ENCODE measurements at regions not wholly inside any gene's neighbourhood (a gene's known extent, or its start where the extent isn't known, plus 50 kb on each side); places are given as distances from the start of the nearest gene placed in this dataset.

- DNase-seq = no peak
These were observed 95.1 kb downstream of the INSIG2 start for GRCh38 chr2:118183381-118183780.

DNA sequence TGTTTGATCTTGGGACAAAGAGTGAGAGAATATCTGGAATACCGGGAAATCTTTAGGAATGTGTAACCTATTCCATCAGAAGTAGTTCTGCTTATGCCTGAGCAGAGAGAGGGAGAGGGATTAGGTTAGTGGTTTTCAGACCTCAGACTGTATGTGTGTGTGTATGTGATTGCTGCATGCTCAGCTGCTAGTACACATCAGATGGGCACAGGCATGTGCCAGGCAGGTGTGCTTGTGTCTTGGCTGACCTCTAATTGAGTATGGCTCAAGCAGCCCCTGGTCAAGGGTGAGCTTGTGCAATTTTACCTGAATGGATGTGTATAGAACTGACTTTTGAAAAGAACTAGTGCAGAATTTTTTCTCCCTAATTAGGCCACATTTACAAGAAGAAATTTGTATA lies 91.2 kb downstream of the INSIG2 start:
- Histone ChIP-seq H3K36me3 (replicated peaks) (no peaks in the 10 kb centered on the region), H3K27me3 (replicated peaks) (no peaks in the 10 kb centered on the region), H3K27ac (no peak overlapping the region), H3K4me3 (ENCODE audit: low read depth, low read length) (no peak overlapping the region)
- TF ChIP-seq CTCF (IDR thresholded peaks at IDR 0.05; ENCODE audit: low read depth, low read length, missing control alignments) = no peak
- no peak for DNase-seq
- in situ Hi-C loops (cut with HindIII; ENCODE audit: low pct_ligation_motif_present, low sequenced_read_pairs) = no loop called here

More at GRCh38 chr2:118183381-118183780, 95.1 kb downstream of the INSIG2 start:
- no peak overlapping the region for H3K27ac ChIP-seq
- H3K27me3 ChIP-seq (replicated peaks) = no peaks in the 10 kb centered on the region
- no peaks in the 10 kb centered on the region for H3K36me3 ChIP-seq (replicated peaks)
- no peak overlapping the region for H3K4me3 ChIP-seq (ENCODE audit: low read depth, low read length)
- in situ Hi-C loops (cut with HindIII; ENCODE audit: low pct_ligation_motif_present, low sequenced_read_pairs) = no loop called here
- no peak for TF ChIP-seq CTCF (IDR thresholded peaks at IDR 0.05; ENCODE audit: low read depth, low read length, missing control alignments)

DNA sequence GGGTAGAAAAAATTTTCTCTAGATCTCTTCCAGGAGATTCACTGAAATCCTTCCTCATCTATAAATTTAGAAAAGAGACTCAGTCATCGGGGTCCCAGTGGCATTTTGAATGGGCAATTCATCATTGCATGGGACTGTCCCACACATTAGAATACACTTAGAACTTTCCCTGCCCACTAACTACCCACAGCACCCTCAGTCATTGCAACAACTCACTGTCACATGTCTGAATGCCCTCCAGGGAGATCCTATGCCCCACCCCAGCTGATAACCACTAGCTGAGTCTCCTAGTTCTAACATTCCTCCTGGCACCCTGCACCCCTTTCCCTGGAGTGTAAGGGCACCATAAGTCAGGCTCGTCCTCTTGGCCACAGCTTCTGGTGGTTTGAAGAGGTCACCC lies 89.6 kb downstream of the INSIG2 start:
- H3K27ac ChIP-seq = no peak overlapping the region
- TF ChIP-seq CTCF (IDR thresholded peaks at IDR 0.05; ENCODE audit: low read depth, low read length, missing control alignments) = no peak
- H3K4me3 ChIP-seq (ENCODE audit: low read depth, low read length) = no peak overlapping the region
- DNase-seq = no peak
- in situ Hi-C loops (cut with HindIII; ENCODE audit: low pct_ligation_motif_present, low sequenced_read_pairs) = no loop called here
- H3K27me3 ChIP-seq (replicated peaks) = no peaks in the 10 kb centered on the region
- no peaks in the 10 kb centered on the region for H3K36me3 ChIP-seq (replicated peaks)

- no peak overlapping the region for H3K27ac ChIP-seq
- TF ChIP-seq CTCF (IDR thresholded peaks at IDR 0.05; ENCODE audit: low read depth, low read length, missing control alignments) = no peak
- DNase-seq = no peak
- in situ Hi-C loops (cut with HindIII; ENCODE audit: low pct_ligation_motif_present, low sequenced_read_pairs) = no loop called here
- H3K4me3 ChIP-seq (ENCODE audit: low read depth, low read length) = no peak overlapping the region
- H3K36me3 ChIP-seq (replicated peaks) = no peaks in the 10 kb centered on the region
- H3K27me3 ChIP-seq (replicated peaks) = no peaks in the 10 kb centered on the region
These were observed 89.0 kb downstream of the INSIG2 start for GRCh38 chr2:118177318-118177717.

- in situ Hi-C loops (cut with HindIII; ENCODE audit: low pct_ligation_motif_present, low sequenced_read_pairs) = no loop called here
- no peaks in the 10 kb centered on the region for H3K27me3 ChIP-seq (replicated peaks)
- no peak for DNase-seq
- TF ChIP-seq CTCF (IDR thresholded peaks at IDR 0.05; ENCODE audit: low read depth, low read length, missing control alignments) = no peak
- no peaks in the 10 kb centered on the region for H3K36me3 ChIP-seq (replicated peaks)
- H3K27ac ChIP-seq = no peak overlapping the region
- H3K4me3 ChIP-seq (ENCODE audit: low read depth, low read length) = no peak overlapping the region
These were observed 88.3 kb downstream of the INSIG2 start for GRCh38 chr2:118176601-118177000.

DNA sequence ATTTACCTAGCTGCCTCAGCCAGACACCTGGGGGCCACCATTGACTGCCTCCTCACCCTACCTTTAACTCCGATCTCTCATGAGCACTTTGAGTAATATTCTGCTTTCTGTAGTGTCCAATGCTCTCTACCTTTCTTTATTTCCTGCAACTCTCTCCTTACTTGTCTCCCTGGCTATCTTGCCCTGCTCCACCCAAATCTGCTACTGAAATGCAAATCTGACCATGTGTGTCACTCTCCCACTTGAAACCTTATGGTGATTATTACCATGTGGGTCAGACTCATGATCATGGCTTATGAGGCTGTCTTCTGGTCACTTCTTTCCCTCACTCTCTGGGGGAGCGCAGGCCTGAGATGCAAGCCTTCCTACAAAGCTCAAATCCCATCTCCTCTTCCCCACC lies 83.3 kb downstream of the INSIG2 start:
- in situ Hi-C loops (cut with HindIII; ENCODE audit: low pct_ligation_motif_present, low sequenced_read_pairs) = no loop called here
- H3K36me3 ChIP-seq (replicated peaks) = no peaks in the 10 kb centered on the region
- no peak for DNase-seq

More for the DNA sequence above, 83.3 kb downstream of the INSIG2 start:
- no peak overlapping the region for H3K4me3 ChIP-seq (ENCODE audit: low read depth, low read length)
- no peak overlapping the region for H3K27ac ChIP-seq
- no peak for TF ChIP-seq CTCF (IDR thresholded peaks at IDR 0.05; ENCODE audit: low read depth, low read length, missing control alignments)
- H3K27me3 ChIP-seq (replicated peaks) = no peaks in the 10 kb centered on the region
